ENCODE measurements at regions not wholly inside any gene's neighbourhood (a gene's known extent, or its start where the extent isn't known, plus 50 kb on each side); places are given as distances from the start of the nearest gene placed in this dataset.

GRCh38 chr19:30222428-30222873 lies 149.7 kb upstream of the ZNF536 start:
- Histone ChIP-seq H3K4me2 (ENCODE audit: low read length) (peak overlapping the region; percentile 47), H3K9ac (no peak overlapping the region), H3K27me3 (ENCODE audit: control insufficient read depth, insufficient read depth, low read length) (no peaks in the 10 kb centered on the region), H3K27ac (no peak overlapping the region), H3K36me3 (ENCODE audit: control insufficient read depth, insufficient read depth, low read length) (no peaks in the 10 kb centered on the region), H3K79me2 (no peaks in the 10 kb centered on the region), H3K4me3 (ENCODE audit: low read depth, low read length) (no peak overlapping the region), H3K4me1 (peaks cover 5% of the 10 kb centered on the region), H3K9me3 (ENCODE audit: control insufficient read depth, low read length) (no peaks in the 10 kb centered on the region), H2AFZ (peak overlapping the region; percentile 11)
- peak; percentile 40 for TF ChIP-seq CTCF (IDR thresholded peaks at IDR 0.05)

GRCh38 chr19:30222992-30223865 lies 149.0 kb upstream of the ZNF536 start:
- no peak for TF ChIP-seq CTCF (IDR thresholded peaks at IDR 0.05)
- Histone ChIP-seq H3K36me3 (ENCODE audit: control insufficient read depth, insufficient read depth, low read length) (no peaks in the 10 kb centered on the region), H3K4me2 (ENCODE audit: low read length) (peak overlapping the region; percentile 51), H3K9ac (no peak overlapping the region), H2AFZ (no peak overlapping the region), H3K27me3 (ENCODE audit: control insufficient read depth, insufficient read depth, low read length) (no peaks in the 10 kb centered on the region), H3K27ac (no peak overlapping the region), H3K4me3 (ENCODE audit: low read depth, low read length) (peak overlapping the region; percentile 9), H3K4me1 (peaks cover 5% of the 10 kb centered on the region), H3K79me2 (no peaks in the 10 kb centered on the region), H3K9me3 (ENCODE audit: control insufficient read depth, low read length) (no peaks in the 10 kb centered on the region)

- H3K9me3 ChIP-seq (ENCODE audit: control insufficient read depth, low read length): no peaks in the 10 kb centered on the region
- no peaks in the 10 kb centered on the region for H3K79me2 ChIP-seq
- H3K9ac ChIP-seq: no peak overlapping the region
- TF ChIP-seq CTCF (IDR thresholded peaks at IDR 0.05): no peak
- no peak overlapping the region for H2AFZ ChIP-seq
- H3K36me3 ChIP-seq (ENCODE audit: control insufficient read depth, insufficient read depth, low read length): no peaks in the 10 kb centered on the region
- peaks cover 5% of the 10 kb centered on the region for H3K4me1 ChIP-seq
- H3K27ac ChIP-seq: no peak overlapping the region
- no peaks in the 10 kb centered on the region for H3K27me3 ChIP-seq (ENCODE audit: control insufficient read depth, insufficient read depth, low read length)
- H3K4me2 ChIP-seq (ENCODE audit: low read length): peak overlapping the region; percentile 85
- H3K4me3 ChIP-seq (ENCODE audit: low read depth, low read length): peak overlapping the region; percentile 50
Observed at GRCh38 chr19:30223866-30224688, 148.1 kb upstream of the ZNF536 start.

GRCh38 chr19:30224689-30225606 lies 147.2 kb upstream of the ZNF536 start:
- Histone ChIP-seq H3K27me3 (ENCODE audit: control insufficient read depth, insufficient read depth, low read length) (no peaks in the 10 kb centered on the region), H3K9me3 (ENCODE audit: control insufficient read depth, low read length) (no peaks in the 10 kb centered on the region), H3K4me3 (ENCODE audit: low read depth, low read length) (peak overlapping the region; percentile 50), H3K79me2 (no peaks in the 10 kb centered on the region), H3K36me3 (ENCODE audit: control insufficient read depth, insufficient read depth, low read length) (no peaks in the 10 kb centered on the region), H2AFZ (peak overlapping the region; percentile 9), H3K9ac (no peak overlapping the region), H3K4me1 (peaks cover 5% of the 10 kb centered on the region), H3K27ac (no peak overlapping the region), H3K4me2 (ENCODE audit: low read length) (peak overlapping the region; percentile 85)
- TF ChIP-seq CTCF (IDR thresholded peaks at IDR 0.05): no peak

All from parathyroid adenoma (tissue), 2 donors.